RWPE2 (cell line): ENCODE measurements at regions not wholly inside any gene's neighbourhood (a gene's known extent, or its start where the extent isn't known, plus 50 kb on each side); places are given as distances from the start of the nearest gene placed in this dataset.

Source experiments
- ATAC-seq: fragments of 200-7000 bp; cut with Tn5 transposase; 3 replicates; pipeline ENCODE4 v1.9.1; 2021; ENCODE audit warnings: low read depth
- DNase-seq: peaks from one replicate; pipeline ENCODE4 v3.0.0-alpha.2; 2020; ENCODE audit warnings: low spot score
- H3K27ac ChIP-seq: fragments of 450-650 bp; 2 replicates; pipeline ENCODE4 v1.5.1; 2017; ENCODE audit warnings: mild to moderate bottlenecking; ENCODE audit not compliant: poor library complexity, severe bottlenecking
- H3K27me3 ChIP-seq: fragments of 250-450 bp; sonication (Bioruptor Pico); 2 replicates; pipeline ENCODE4 v1.5.1; 2021; ENCODE audit warnings: mild to moderate bottlenecking, moderate library complexity; ENCODE audit not compliant: insufficient read depth, poor library complexity, severe bottlenecking
- H3K36me3 ChIP-seq: fragments of 250-450 bp; sonication (Bioruptor Pico); 2 replicates; pipeline ENCODE4 v1.5.1; 2020; ENCODE audit warnings: low read depth, mild to moderate bottlenecking, moderate library complexity
- H3K4me1 ChIP-seq: fragments of 250-450 bp; sonication (Bioruptor Pico); 2 replicates; pipeline ENCODE4 v1.5.1; 2021; ENCODE audit warnings: mild to moderate bottlenecking, moderate library complexity; ENCODE audit not compliant: insufficient read depth, poor library complexity, severe bottlenecking
- H3K4me3 ChIP-seq: fragments of 250-450 bp; sonication (Bioruptor Pico); 2 replicates; pipeline ENCODE4 v1.5.1; 2021; ENCODE audit warnings: mild to moderate bottlenecking, moderate library complexity; ENCODE audit not compliant: severe bottlenecking
- H3K9me3 ChIP-seq: fragments of 250-450 bp; sonication (Bioruptor Pico); 2 replicates; pipeline ENCODE4 v1.5.1; 2021; ENCODE audit warnings: mild to moderate bottlenecking, moderate library complexity; ENCODE audit not compliant: severe bottlenecking
- TF ChIP-seq, protein P1 (sequence below): fragments of 450-650 bp; IDR thresholded peaks from one replicate; pipeline ENCODE4 v1.5.1; 2017; ENCODE audit warnings: mild to moderate bottlenecking, moderate library complexity; ENCODE audit not compliant: poor library complexity, severe bottlenecking

DNA sequence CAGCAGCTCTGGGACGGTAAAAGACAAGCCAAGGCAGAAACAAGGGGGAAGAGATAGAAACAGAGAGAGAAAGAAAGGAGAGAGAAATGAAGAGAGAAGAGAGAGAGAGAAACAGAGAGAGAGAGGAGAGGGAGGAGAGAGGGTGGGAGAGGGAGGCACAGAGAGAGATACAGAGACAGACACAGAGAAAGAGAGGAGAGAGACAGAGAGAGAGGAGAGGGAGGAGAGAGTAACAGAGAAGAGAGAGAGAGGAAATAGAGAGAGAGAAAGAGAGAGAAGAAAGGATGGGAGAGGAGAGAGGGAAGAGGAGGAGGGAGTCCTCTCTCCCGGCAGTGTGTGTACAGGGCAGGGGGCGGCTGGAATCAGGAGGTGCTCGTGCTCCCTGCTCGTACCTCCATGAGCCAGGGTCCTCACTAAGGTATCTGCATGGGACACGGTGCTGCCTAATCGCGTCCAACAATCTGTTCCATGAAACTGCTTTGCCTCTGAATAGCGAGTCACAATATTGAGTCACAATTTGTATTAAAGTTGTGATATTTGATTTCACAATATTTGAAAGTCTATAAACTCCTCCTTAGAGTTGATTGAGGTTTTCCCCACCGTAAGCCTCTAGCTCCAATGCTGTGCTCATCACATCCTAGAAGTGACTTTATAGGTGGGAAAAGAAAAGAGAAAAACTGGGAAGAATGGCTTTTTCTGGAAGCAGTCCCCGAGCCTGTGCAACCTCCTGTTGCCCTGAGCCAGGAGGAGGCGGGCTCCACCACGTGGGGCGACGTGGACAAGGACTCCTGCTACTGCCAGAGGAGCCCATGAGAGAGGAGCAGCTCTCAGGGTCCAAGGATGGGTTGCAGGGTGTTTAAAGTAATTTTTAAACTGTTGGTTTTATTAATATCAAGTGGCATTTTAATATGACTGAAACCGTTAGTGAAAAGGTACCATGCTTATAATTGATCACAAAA lies 81.7 kb upstream of the ARHGEF7 start:
- TF ChIP-seq, protein P1, sequence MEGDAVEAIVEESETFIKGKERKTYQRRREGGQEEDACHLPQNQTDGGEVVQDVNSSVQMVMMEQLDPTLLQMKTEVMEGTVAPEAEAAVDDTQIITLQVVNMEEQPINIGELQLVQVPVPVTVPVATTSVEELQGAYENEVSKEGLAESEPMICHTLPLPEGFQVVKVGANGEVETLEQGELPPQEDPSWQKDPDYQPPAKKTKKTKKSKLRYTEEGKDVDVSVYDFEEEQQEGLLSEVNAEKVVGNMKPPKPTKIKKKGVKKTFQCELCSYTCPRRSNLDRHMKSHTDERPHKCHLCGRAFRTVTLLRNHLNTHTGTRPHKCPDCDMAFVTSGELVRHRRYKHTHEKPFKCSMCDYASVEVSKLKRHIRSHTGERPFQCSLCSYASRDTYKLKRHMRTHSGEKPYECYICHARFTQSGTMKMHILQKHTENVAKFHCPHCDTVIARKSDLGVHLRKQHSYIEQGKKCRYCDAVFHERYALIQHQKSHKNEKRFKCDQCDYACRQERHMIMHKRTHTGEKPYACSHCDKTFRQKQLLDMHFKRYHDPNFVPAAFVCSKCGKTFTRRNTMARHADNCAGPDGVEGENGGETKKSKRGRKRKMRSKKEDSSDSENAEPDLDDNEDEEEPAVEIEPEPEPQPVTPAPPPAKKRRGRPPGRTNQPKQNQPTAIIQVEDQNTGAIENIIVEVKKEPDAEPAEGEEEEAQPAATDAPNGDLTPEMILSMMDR = no peak
- Histone ChIP-seq H3K27ac (no peak overlapping the region), H3K4me3 (no peak overlapping the region), H3K4me1 (no peaks in the 10 kb centered on the region), H3K27me3 (peaks cover 3% of the 10 kb centered on the region), H3K36me3 (no peaks in the 10 kb centered on the region), H3K9me3 (no peaks in the 10 kb centered on the region)
- no peak for DNase-seq
- ATAC-seq = peak; percentile 26; the same call in 1 of the 3 replicates

DNA sequence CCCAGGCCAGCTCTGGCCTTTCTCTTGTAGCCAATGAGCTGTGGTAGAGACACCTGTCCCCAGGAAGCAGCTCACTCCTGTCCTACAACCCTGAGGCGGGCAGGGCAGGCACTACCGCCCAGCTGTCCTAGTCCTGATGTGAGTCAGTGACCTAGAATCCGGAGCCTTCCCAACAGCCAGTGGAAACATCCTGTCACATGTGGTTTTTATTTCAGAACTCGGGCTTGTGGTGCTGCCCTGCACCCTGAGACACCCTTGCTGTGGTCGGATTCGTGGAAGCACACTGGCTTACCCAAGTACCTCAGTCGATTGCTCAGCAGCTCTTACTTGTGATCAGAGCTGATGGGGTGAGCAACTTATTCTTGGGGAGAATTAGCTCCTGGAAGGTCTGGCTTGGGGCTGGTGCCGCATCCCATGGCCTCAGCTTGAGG lies 83.6 kb upstream of the ARHGEF7 start:
- Histone ChIP-seq H3K27ac (no peak overlapping the region), H3K4me1 (no peaks in the 10 kb centered on the region), H3K36me3 (no peaks in the 10 kb centered on the region), H3K4me3 (no peak overlapping the region), H3K9me3 (no peaks in the 10 kb centered on the region), H3K27me3 (peaks cover 3% of the 10 kb centered on the region)
- ATAC-seq (peak; percentile 36; the same call in 2 of the 3 replicates), DNase-seq (no peak)
- TF ChIP-seq, protein P1 = no peak

DNA sequence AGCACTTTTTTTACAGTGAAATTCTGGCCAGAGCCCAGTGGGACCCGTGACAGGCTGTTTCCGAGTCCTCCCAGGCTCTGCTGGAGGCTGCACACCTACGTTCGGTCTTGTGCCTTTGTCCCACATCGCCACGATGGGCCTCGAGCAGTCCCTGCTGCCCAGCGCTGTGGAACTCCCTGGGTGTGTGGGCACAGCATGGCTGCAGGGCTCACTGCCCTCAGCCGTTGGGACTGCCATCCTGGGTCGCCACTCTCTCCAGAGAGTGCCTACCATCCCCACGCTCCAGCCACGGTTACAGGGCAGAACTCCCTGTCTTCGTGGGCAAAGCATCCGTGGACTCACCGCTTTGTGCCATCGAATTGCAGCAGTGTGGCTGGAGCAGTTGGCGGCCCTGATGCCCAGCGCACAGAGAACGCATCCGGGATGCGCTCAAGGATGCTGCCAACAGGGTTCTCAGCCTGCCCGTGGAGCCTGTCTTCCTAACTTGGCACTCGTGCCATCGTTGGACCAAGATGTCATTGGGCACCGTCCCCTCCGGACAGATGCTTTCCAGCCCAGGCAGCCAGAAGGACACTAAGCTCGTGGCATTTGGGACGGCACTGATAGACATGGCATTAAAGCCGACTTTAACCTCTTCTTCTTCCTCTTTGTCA lies 85.0 kb upstream of the ARHGEF7 start:
- H3K9me3 ChIP-seq = no peaks in the 10 kb centered on the region
- DNase-seq (no peak), ATAC-seq (no peak)
- peaks cover 3% of the 10 kb centered on the region for H3K27me3 ChIP-seq
- no peak overlapping the region for H3K27ac ChIP-seq
- no peaks in the 10 kb centered on the region for H3K4me1 ChIP-seq
- TF ChIP-seq, protein P1 = no peak
- no peaks in the 10 kb centered on the region for H3K36me3 ChIP-seq
- no peak overlapping the region for H3K4me3 ChIP-seq

DNA sequence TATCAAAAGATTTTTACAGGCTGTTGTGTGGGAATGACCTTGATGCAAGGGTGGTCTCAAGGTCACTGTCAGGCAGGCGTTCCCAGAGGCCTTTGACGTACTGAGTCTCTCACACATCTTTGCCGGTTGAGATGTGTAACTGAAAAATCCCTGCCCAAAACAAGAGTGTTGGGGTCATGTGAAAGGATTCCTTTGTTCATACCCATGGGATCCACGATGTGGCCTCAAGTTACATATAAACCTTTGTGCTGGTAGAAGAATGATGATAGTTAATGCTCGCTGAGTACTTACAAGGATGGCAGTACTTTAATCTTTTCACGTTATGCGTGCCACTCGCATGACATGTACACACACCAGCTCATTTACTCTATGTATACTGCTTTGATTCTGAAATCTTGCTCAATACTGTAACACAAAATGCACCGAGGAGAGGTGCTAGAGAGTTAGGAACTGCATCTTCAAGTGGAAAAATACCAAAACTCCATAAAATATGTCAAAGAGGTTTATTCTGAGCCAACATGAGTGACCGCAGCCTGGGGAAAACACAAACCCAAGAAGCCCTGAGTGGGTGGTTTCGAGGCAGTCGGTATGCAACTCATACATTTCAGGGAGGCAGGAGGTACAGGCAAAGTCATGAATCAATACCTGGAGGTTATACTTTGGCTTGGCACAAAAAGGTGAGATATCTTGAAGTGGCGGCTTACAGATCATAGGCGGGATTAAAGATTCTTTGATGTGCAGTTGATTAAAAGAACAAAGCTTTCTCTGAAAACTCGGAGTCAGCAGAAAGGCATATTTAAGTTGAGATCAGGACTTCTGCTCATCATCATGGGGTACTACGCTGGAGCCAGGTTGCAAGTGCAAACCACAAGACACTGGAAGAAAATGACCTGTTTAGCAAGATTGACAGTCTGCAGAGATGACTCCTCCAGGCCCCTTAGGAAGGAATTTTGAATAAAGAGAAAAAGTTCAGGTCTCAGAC lies 87.4 kb upstream of the ARHGEF7 start:
- no peak overlapping the region for H3K27ac ChIP-seq
- no peaks in the 10 kb centered on the region for H3K36me3 ChIP-seq
- ATAC-seq (no peak), DNase-seq (no peak)
- H3K4me1 ChIP-seq = no peaks in the 10 kb centered on the region
- H3K27me3 ChIP-seq = no peaks in the 10 kb centered on the region
- no peak overlapping the region for H3K4me3 ChIP-seq
- TF ChIP-seq, protein P1 = no peak
- H3K9me3 ChIP-seq = no peaks in the 10 kb centered on the region
